Tibial nerve (tissue), 4 donors: ENCODE measurements at regions not wholly inside any gene's neighbourhood (a gene's known extent, or its start where the extent isn't known, plus 50 kb on each side); places are given as distances from the start of the nearest gene placed in this dataset.

Experiments used
- DNase-seq, 2 donors: peaks; one replicate each; pipeline ENCODE4 v3.0.0-alpha.2; 2019; ENCODE audit warnings: low spot score in 2 of 2
- H3K27ac ChIP-seq, 4 donors: fragments of 200-600 bp; sonication (generic) in 3 of 4; one replicate each; pipeline ENCODE4 v1.5.1; 2017 to 2019; ENCODE audit warnings: mild to moderate bottlenecking in 1 of 4
- H3K27me3 ChIP-seq, 2 donors: fragments of 200-600 bp; sonication (generic) in 1 of 2; one replicate each; pipeline versions ENCODE4 v1.5.1 to v1.6.0; 2017 to 2019
- H3K36me3 ChIP-seq, 3 donors: fragments of 200-600 bp; sonication (generic); one replicate each; pipeline ENCODE4 v1.5.1; 2018 to 2019
- H3K4me1 ChIP-seq, 4 donors: fragments of 200-600 bp; sonication (generic) in 3 of 4; one replicate each; pipeline ENCODE4 v1.5.1; 2017 to 2019
- H3K4me3 ChIP-seq, 4 donors: fragments of 200-600 bp; sonication (generic) in 3 of 4; one replicate each; pipeline ENCODE4 v1.5.1; 2017 to 2019; ENCODE audit warnings: mild to moderate bottlenecking in 1 of 4, moderate library complexity in 1 of 4
- H3K9me3 ChIP-seq, 4 donors: fragments of 200-600 bp; sonication (generic) in 3 of 4; one replicate each; pipeline ENCODE4 v1.5.1; 2017 to 2019
- CTCF ChIP-seq, 5 experiments: fragments of 200-600 bp in 3 of 5; fragments of 450-650 bp in 2 of 5; sonication (generic) in 3 of 5; IDR thresholded peaks; one replicate each; pipeline ENCODE4 v1.5.1; 2016 to 2019; ENCODE audit warnings: antibody characterized with exemption in 5 of 5, mild to moderate bottlenecking in 3 of 5, moderate library complexity in 2 of 5
- EP300 ChIP-seq, 2 donors: sonication (generic); formaldehyde crosslinking; IDR thresholded peaks; one replicate each; pipeline ENCODE4 v1.6.1; 2017; ENCODE audit warnings: antibody characterized with exemption in 2 of 2, mild to moderate bottlenecking in 1 of 2
- POLR2A ChIP-seq, 2 donors: fragments of 450-650 bp; IDR thresholded peaks; one replicate each; pipeline ENCODE4 v1.6.1; 2017; ENCODE audit warnings: antibody characterized with exemption in 2 of 2, mild to moderate bottlenecking in 2 of 2, moderate library complexity in 2 of 2
- WGBS, 2 donors: methylation state at CpG; one replicate each; pipeline ENCODE4 v1.1.5; 2018; 5-methylcytosine and 5-hydroxymethylcytosine counted together

GRCh38 chr5:147176422-147176821 is 58.4 kb upstream of the STK32A start:
- Histone ChIP-seq H3K36me3 (no peaks in the 10 kb centered on the region), H3K9me3 (no peaks in the 10 kb centered on the region), H3K4me3 (no peak overlapping the region), H3K4me1 (no peaks in the 10 kb centered on the region), H3K27me3 (no peaks in the 10 kb centered on the region), H3K27ac (no peak overlapping the region)
- WGBS, 2 donors: 87 to 90% methylated on average over 4 of the region's 4 CpGs
- DNase-seq: no peak
- TF ChIP-seq POLR2A (IDR thresholded peaks at IDR 0.05) (no peak), CTCF (IDR thresholded peaks at IDR 0.05) (no peak), EP300 (IDR thresholded peaks at IDR 0.05) (no peak)

- H3K27ac ChIP-seq: no peak overlapping the region
- H3K4me1 ChIP-seq: no peaks in the 10 kb centered on the region
- no peak for TF ChIP-seq EP300 (IDR thresholded peaks at IDR 0.05)
- TF ChIP-seq CTCF (IDR thresholded peaks at IDR 0.05): no peak
- TF ChIP-seq POLR2A (IDR thresholded peaks at IDR 0.05): no peak
- H3K9me3 ChIP-seq: no peaks in the 10 kb centered on the region
- H3K27me3 ChIP-seq: no peaks in the 10 kb centered on the region
- H3K36me3 ChIP-seq: no peaks in the 10 kb centered on the region
- no peak for DNase-seq
- WGBS, 2 donors: 71 to 82% methylated on average over 6 of the region's 6 CpGs
- H3K4me3 ChIP-seq: no peak overlapping the region
These were observed 57.5 kb upstream of the STK32A start for GRCh38 chr5:147177125-147177840.

- WGBS, 2 donors: 58 to 63% methylated on average over 3 of the region's 3 CpGs
- H3K36me3 ChIP-seq: no peaks in the 10 kb centered on the region
- H3K27ac ChIP-seq: no peak overlapping the region
- no peak overlapping the region for H3K4me3 ChIP-seq
- no peaks in the 10 kb centered on the region for H3K4me1 ChIP-seq
- no peaks in the 10 kb centered on the region for H3K27me3 ChIP-seq
- no peaks in the 10 kb centered on the region for H3K9me3 ChIP-seq
- no peak for TF ChIP-seq POLR2A (IDR thresholded peaks at IDR 0.05)
- no peak for TF ChIP-seq EP300 (IDR thresholded peaks at IDR 0.05)
- TF ChIP-seq CTCF (IDR thresholded peaks at IDR 0.05): no peak
- DNase-seq: no peak
These were observed 55.2 kb upstream of the STK32A start for GRCh38 chr5:147179562-147180147.

GRCh38 chr5:147180751-147181150 is 54.1 kb upstream of the STK32A start:
- no peaks in the 10 kb centered on the region for H3K36me3 ChIP-seq
- WGBS, 2 donors: 82 to 90% methylated on average over 4 of the region's 4 CpGs
- H3K4me1 ChIP-seq: no peaks in the 10 kb centered on the region
- no peak overlapping the region for H3K4me3 ChIP-seq
- no peak for DNase-seq
- H3K9me3 ChIP-seq: peaks cover 0 to 4% (median 0%) of the 10 kb centered on the region in 4 donors
- TF ChIP-seq POLR2A (IDR thresholded peaks at IDR 0.05): no peak
- TF ChIP-seq CTCF (IDR thresholded peaks at IDR 0.05): no peak
- no peak for TF ChIP-seq EP300 (IDR thresholded peaks at IDR 0.05)
- H3K27me3 ChIP-seq: no peaks in the 10 kb centered on the region
- no peak overlapping the region for H3K27ac ChIP-seq
